SK-N-SH treated with all-trans-retinoic acid at 6 μM for 48 hours (cell line): ENCODE measurements at regions not wholly inside any gene's neighbourhood (a gene's known extent, or its start where the extent isn't known, plus 50 kb on each side); places are given as distances from the start of the nearest gene placed in this dataset.

Experiments
- ATAC-seq: fragments of 200-7000 bp; cut with Tn5 transposase; 3 replicates; pipeline ENCODE4 v1.9.1; 2020; ENCODE audit warnings: mild to moderate bottlenecking, moderate library complexity
- ARNTL ChIP-seq: fragments of 450-650 bp; formaldehyde crosslinking; IDR thresholded peaks from 2 replicates; pipeline ENCODE4 v1.5.0; 2020; ENCODE audit warnings: low read depth, mild to moderate bottlenecking, moderate library complexity, borderline replicate concordance
- BACH2 ChIP-seq: fragments of 250-450 bp; sonication (Bioruptor Pico); IDR thresholded peaks from 2 replicates; pipeline ENCODE4 v1.9.0; 2021; ENCODE audit warnings: mild to moderate bottlenecking, borderline replicate concordance
- CREB5 ChIP-seq: fragments of 250-450 bp; sonication (Bioruptor Pico); IDR thresholded peaks from 2 replicates; pipeline ENCODE4 v1.5.1; 2020; ENCODE audit warnings: low read depth, mild to moderate bottlenecking, moderate library complexity
- CSDC2 ChIP-seq: fragments of 250-450 bp; sonication (Bioruptor Pico); IDR thresholded peaks from 2 replicates; pipeline ENCODE4 v1.5.0; 2020; ENCODE audit warnings: mild to moderate bottlenecking, moderate library complexity
- ESRRG ChIP-seq: fragments of 250-450 bp; sonication (Bioruptor Pico); IDR thresholded peaks from 2 replicates; pipeline ENCODE4 v1.6.1; 2021; ENCODE audit warnings: mild to moderate bottlenecking
- GLIS3 ChIP-seq: fragments of 250-450 bp; sonication (Bioruptor Pico); IDR thresholded peaks from 2 replicates; pipeline ENCODE4 v1.5.0; 2020; ENCODE audit warnings: mild to moderate bottlenecking, moderate library complexity
- ISL1 ChIP-seq: fragments of 250-450 bp; sonication (Bioruptor Pico); IDR thresholded peaks from 2 replicates; pipeline ENCODE4 v2.1.2; 2022; ENCODE audit warnings: mild to moderate bottlenecking, moderate library complexity
- OSR1 ChIP-seq: fragments of 250-450 bp; sonication (Bioruptor Pico); IDR thresholded peaks from 2 replicates; pipeline ENCODE4 v1.8.0; 2022; ENCODE audit warnings: moderate library complexity, mild to moderate bottlenecking, inconsistent platforms
- PATZ1 ChIP-seq: fragments of 250-450 bp; sonication (Bioruptor Pico); IDR thresholded peaks from 2 replicates; pipeline ENCODE4 v1.8.0; 2020; ENCODE audit warnings: mild to moderate bottlenecking, moderate library complexity, borderline replicate concordance
- PPARA ChIP-seq: fragments of 250-450 bp; sonication (Bioruptor Pico); IDR thresholded peaks from 2 replicates; pipeline ENCODE4 v1.5.0; 2020; ENCODE audit warnings: mild to moderate bottlenecking, borderline replicate concordance
- RARB ChIP-seq: fragments of 250-450 bp; sonication (Bioruptor Pico); IDR thresholded peaks from 2 replicates; pipeline ENCODE4 v1.8.0; 2021; ENCODE audit warnings: mild to moderate bottlenecking, moderate library complexity
- TCF4 ChIP-seq: fragments of 250-450 bp; sonication (Bioruptor Pico); IDR thresholded peaks from 2 replicates; pipeline ENCODE4 v1.8.0; 2021; ENCODE audit warnings: mild to moderate bottlenecking, moderate library complexity, borderline replicate concordance
- TOX ChIP-seq: fragments of 250-450 bp; sonication (Bioruptor Pico); IDR thresholded peaks from 2 replicates; pipeline ENCODE4 v1.8.0; 2021; ENCODE audit warnings: mild to moderate bottlenecking, moderate library complexity, borderline replicate concordance
- ZC3H10 ChIP-seq: fragments of 250-450 bp; sonication (Bioruptor Pico); IDR thresholded peaks from 2 replicates; pipeline ENCODE4 v1.5.1; 2021; ENCODE audit warnings: mild to moderate bottlenecking, moderate library complexity
- ZFP3 ChIP-seq: fragments of 250-450 bp; sonication (Bioruptor Pico); IDR thresholded peaks from 2 replicates; pipeline ENCODE4 v1.5.0; 2020; ENCODE audit warnings: mild to moderate bottlenecking, moderate library complexity
- ZFP30 ChIP-seq: fragments of 450-650 bp; formaldehyde crosslinking; IDR thresholded peaks from 2 replicates; pipeline ENCODE4 v1.5.0; 2022; ENCODE audit warnings: mild to moderate bottlenecking, moderate library complexity
- ZNF70 ChIP-seq: fragments of 450-650 bp; formaldehyde crosslinking; IDR thresholded peaks from 2 replicates; pipeline ENCODE4 v1.5.0; 2020; ENCODE audit warnings: mild to moderate bottlenecking, moderate library complexity
- ZNF8 ChIP-seq: fragments of 450-650 bp; formaldehyde crosslinking; IDR thresholded peaks from 2 replicates; pipeline ENCODE4 v1.5.0; 2020; ENCODE audit warnings: mild to moderate bottlenecking, moderate library complexity
- TF ChIP-seq, protein P1 (sequence below): fragments of 250-450 bp; sonication (Bioruptor Pico); IDR thresholded peaks from 2 replicates; pipeline ENCODE4 v1.5.0; 2020; ENCODE audit warnings: mild to moderate bottlenecking, moderate library complexity
- TF ChIP-seq, protein P2 (sequence below): fragments of 250-450 bp; sonication (Bioruptor Pico); IDR thresholded peaks from 2 replicates; pipeline ENCODE4 v1.5.1; 2021; ENCODE audit warnings: mild to moderate bottlenecking, moderate library complexity
- TF ChIP-seq, protein P3 (sequence below): fragments of 250-450 bp; sonication (Bioruptor Pico); IDR thresholded peaks from 2 replicates; pipeline ENCODE4 v1.8.0; 2021; ENCODE audit warnings: low read depth, mild to moderate bottlenecking, moderate library complexity, borderline replicate concordance

GRCh38 chr18:38688416-38688815 lies 1122.8 kb upstream of the CELF4 start:
- ATAC-seq: no peak
- TF ChIP-seq PATZ1: no peak

GRCh38 chr18:38670486-38670885 lies 1104.9 kb upstream of the CELF4 start:
- no peak for TF ChIP-seq CSDC2 (CRISPR knock-in tag)
- no peak for TF ChIP-seq ZNF70
- no peak for TF ChIP-seq TOX
- TF ChIP-seq, protein P1, sequence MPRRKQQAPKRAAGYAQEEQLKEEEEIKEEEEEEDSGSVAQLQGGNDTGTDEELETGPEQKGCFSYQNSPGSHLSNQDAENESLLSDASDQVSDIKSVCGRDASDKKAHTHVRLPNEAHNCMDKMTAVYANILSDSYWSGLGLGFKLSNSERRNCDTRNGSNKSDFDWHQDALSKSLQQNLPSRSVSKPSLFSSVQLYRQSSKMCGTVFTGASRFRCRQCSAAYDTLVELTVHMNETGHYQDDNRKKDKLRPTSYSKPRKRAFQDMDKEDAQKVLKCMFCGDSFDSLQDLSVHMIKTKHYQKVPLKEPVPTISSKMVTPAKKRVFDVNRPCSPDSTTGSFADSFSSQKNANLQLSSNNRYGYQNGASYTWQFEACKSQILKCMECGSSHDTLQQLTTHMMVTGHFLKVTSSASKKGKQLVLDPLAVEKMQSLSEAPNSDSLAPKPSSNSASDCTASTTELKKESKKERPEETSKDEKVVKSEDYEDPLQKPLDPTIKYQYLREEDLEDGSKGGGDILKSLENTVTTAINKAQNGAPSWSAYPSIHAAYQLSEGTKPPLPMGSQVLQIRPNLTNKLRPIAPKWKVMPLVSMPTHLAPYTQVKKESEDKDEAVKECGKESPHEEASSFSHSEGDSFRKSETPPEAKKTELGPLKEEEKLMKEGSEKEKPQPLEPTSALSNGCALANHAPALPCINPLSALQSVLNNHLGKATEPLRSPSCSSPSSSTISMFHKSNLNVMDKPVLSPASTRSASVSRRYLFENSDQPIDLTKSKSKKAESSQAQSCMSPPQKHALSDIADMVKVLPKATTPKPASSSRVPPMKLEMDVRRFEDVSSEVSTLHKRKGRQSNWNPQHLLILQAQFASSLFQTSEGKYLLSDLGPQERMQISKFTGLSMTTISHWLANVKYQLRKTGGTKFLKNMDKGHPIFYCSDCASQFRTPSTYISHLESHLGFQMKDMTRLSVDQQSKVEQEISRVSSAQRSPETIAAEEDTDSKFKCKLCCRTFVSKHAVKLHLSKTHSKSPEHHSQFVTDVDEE (CRISPR knock-in tag): no peak
- no peak for ATAC-seq

- TF ChIP-seq CREB5 (CRISPR knock-in tag): no peak
- TF ChIP-seq ZC3H10 (CRISPR knock-in tag): no peak
- TF ChIP-seq, protein P2, sequence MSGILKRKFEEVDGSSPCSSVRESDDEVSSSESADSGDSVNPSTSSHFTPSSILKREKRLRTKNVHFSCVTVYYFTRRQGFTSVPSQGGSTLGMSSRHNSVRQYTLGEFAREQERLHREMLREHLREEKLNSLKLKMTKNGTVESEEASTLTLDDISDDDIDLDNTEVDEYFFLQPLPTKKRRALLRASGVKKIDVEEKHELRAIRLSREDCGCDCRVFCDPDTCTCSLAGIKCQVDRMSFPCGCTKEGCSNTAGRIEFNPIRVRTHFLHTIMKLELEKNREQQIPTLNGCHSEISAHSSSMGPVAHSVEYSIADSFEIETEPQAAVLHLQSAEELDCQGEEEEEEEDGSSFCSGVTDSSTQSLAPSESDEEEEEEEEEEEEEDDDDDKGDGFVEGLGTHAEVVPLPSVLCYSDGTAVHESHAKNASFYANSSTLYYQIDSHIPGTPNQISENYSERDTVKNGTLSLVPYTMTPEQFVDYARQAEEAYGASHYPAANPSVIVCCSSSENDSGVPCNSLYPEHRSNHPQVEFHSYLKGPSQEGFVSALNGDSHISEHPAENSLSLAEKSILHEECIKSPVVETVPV (CRISPR knock-in tag): no peak
- no peak for TF ChIP-seq ARNTL (CRISPR knock-in tag)
- TF ChIP-seq, protein P3, sequence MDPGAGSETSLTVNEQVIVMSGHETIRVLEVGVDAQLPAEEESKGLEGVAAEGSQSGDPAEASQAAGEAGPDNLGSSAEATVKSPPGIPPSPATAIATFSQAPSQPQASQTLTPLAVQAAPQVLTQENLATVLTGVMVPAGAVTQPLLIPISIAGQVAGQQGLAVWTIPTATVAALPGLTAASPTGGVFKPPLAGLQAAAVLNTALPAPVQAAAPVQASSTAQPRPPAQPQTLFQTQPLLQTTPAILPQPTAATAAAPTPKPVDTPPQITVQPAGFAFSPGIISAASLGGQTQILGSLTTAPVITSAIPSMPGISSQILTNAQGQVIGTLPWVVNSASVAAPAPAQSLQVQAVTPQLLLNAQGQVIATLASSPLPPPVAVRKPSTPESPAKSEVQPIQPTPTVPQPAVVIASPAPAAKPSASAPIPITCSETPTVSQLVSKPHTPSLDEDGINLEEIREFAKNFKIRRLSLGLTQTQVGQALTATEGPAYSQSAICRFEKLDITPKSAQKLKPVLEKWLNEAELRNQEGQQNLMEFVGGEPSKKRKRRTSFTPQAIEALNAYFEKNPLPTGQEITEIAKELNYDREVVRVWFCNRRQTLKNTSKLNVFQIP (CRISPR knock-in tag): no peak
- no peak for TF ChIP-seq ZNF8 (CRISPR knock-in tag)
- no peak for TF ChIP-seq PPARA (CRISPR knock-in tag)
- no peak for TF ChIP-seq RARB
- no peak for TF ChIP-seq GLIS3 (CRISPR knock-in tag)
- TF ChIP-seq, all 23 proteins: peak for 0
- ATAC-seq: no peak
Observed at GRCh38 chr18:38664929-38665328, 1099.3 kb upstream of the CELF4 start.

DNA sequence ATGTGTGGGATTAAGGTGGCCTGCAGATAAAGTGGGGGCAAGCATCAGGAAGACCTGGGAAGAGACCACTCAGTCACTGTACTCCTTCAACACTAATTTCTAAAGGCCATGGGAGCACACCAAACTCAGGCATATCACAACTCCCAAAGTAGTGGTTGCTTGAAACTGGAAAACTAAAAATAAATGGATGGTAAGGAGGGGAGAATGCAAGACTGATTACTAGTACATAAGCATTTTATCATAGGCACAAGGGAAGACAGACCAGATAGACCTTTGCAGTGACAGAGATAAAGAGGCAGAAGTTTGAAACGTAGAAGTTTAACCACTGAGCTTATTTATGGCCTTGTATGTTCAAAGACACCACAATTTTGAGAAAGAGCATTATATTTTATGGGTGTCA lies 1098.1 kb upstream of the CELF4 start:
- ATAC-seq: no peak
- TF ChIP-seq CREB5 (CRISPR knock-in tag): no peak
- TF ChIP-seq, protein P1 (CRISPR knock-in tag): no peak
- TF ChIP-seq RARB: no peak
- TF ChIP-seq ZNF70: no peak
- no peak for TF ChIP-seq PATZ1
- TF ChIP-seq ARNTL (CRISPR knock-in tag): no peak
- no peak for TF ChIP-seq ISL1 (CRISPR knock-in tag)
- no peak for TF ChIP-seq ZC3H10 (CRISPR knock-in tag)
- TF ChIP-seq CSDC2 (CRISPR knock-in tag): no peak
- no peak for TF ChIP-seq TCF4 (CRISPR knock-in tag)
- no peak for TF ChIP-seq ZFP3 (CRISPR knock-in tag)
- no peak for TF ChIP-seq ESRRG (CRISPR knock-in tag)
- TF ChIP-seq BACH2 (CRISPR knock-in tag): no peak
- no peak for TF ChIP-seq ZNF8 (CRISPR knock-in tag)
- no peak for TF ChIP-seq OSR1 (CRISPR knock-in tag)
- TF ChIP-seq PPARA (CRISPR knock-in tag): no peak
- TF ChIP-seq ZFP30 (CRISPR knock-in tag): no peak
